GM19438 (cell line): ENCODE measurements at regions not wholly inside any gene's neighbourhood (a gene's known extent, or its start where the extent isn't known, plus 50 kb on each side); places are given as distances from the start of the nearest gene placed in this dataset.
"Not testable (repeated sequence)": the region's sequence is repeated elsewhere in the genome, so short reads cannot be mapped to it uniquely, and the experiment has no call there.

Experiments used
- ATAC-seq: cut with Tn5 transposase; IDR thresholded peaks from one replicate; pipeline ENCODE4 v1.9.1; 2021; ENCODE audit warnings: low read depth; ENCODE audit not compliant: unreplicated experiment

DNA sequence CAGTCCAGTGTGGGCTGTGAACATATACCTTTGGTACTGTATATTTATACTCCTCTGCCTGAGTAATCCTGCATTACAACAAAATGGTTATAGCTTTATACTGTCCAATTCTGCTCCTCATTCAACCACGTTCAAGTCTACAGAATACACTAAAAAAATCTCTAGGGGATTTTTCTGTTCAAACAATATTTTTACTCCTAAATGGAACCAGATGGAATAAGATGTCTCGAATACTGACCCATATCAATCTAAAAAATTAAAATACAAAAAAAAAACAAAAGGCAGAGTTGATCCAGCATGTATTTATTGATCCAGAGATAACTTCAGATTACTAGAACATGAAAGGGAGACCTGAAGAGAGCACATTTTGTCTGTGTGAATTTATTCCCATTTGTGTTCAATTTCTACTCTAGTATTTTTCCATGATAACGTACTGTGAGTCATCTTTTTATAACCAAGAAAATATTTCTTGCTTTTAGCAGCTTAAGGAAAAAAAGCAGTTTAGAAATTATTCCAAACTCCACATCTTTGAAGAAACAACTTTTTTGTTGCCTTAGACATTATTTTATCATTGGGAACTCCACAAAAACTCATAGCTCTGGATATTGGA, 910.7 kb downstream of the TBL1XR1 start:
- ATAC-seq: no peak

DNA sequence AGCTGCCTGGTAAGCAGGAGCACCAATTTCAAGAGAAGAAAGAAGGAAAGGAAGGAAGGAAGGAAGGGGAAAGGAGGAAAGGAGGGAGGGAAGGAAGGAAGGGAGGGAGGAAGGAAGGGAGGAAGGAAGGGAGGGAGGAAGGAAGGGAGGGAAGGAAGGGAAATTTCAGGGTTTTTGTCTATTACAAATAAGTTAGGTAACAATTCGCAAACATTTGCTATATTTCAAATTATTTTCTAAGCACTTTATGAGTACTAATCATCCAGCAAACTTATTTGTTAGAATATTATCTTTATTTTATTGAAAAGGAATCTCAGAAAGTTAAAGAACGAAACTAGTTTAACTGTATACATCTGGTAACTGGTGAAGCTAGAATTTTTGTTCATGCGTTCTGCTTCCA, 921.7 kb downstream of the TBL1XR1 start:
- no peak for ATAC-seq

DNA sequence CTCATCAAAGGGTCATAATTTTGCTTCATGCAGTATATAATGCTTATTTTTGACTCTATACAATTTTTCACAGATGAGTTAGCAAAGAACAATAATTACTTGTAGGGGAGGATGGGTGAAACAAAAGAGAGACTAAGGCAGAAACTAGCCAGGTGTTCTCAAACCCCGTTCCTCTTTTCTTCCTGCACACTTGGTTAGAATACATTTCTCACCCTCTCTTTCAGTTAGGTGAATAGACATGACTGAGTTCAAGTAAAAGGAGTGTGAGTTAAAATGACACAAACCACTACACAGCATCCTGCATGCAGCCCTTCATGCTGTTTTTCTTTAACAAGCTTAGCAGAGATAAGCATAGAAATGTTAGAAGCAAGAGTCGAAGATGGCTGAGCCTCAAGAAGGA, 922.2 kb downstream of the TBL1XR1 start:
- no peak for ATAC-seq

DNA sequence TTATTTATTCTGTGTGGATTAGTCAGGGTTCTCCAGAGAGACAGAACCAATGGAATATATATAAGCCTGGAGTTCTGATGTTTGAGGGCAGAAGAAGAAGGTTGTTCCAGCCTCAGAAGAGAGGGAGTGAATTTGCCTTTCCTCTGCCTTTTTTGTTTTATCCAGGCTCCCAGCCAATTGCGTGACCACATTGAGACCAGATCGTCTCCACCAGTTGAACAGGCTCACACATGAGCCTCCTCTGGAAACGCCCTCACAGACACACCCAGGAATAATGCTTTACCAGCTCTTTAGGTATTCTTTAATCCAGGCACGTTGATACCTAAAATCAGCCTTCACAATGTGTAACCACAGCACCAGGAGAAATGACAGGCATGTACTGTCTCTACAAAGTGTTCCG, 923.1 kb downstream of the TBL1XR1 start:
- ATAC-seq: no peak

DNA sequence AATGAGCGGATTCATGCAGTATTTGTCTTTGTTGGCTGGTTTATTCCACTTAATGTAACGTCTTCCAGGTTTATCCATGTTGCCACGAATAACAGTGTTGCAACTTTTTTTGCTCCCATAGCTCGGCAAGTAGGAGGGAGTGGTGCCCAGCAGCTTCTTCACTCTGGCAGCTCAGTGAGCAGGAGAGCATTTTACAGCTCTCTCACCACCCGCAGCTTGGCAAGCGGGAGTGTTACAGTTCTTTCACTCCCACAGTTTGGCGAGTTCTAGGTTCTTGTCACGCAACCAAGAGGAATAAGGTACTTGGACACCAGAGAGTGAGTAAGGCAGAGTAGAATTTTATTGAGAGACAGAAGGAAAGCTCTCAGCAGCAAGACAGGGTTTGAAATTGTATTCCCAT, 935.2 kb downstream of the TBL1XR1 start:
- ATAC-seq: no peak

DNA sequence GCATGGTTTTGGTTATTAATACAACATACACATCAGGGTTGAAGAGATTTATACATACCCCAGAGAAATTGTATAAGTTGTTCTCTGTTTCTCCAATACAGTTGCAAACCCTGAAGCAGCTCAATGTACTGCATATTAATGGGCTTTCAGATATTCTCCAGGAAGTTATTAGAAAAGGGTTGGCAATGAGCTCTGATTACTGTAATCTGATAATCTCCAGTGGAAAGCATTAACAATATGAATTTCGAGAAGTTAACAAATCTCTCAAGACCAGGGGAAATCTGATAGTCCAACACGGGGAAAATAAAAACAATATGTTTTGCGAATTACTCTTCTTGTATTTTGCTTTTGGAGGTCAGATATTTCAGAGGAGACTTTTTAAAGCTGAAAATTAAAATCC, 950.1 kb downstream of the TBL1XR1 start:
- ATAC-seq: no peak

DNA sequence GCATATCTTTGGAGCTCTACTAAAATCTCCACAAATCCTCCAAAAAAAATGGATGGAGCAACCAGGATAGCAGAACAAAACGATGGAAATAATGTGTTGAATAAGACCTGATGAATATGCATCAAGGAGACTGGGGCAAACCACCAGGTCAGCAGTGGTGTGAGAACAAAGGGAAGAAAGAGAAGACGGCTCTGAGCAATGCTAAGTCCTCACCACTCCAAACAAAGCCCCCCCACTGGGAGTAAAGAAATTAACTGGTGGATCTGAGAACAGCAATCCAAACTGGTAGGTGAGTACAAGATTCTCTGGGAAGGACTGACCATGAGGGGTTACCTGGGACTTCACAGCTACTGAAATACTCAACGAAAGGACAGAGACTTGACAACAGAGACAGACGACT, 977.3 kb downstream of the TBL1XR1 start:
- ATAC-seq: no peak

DNA sequence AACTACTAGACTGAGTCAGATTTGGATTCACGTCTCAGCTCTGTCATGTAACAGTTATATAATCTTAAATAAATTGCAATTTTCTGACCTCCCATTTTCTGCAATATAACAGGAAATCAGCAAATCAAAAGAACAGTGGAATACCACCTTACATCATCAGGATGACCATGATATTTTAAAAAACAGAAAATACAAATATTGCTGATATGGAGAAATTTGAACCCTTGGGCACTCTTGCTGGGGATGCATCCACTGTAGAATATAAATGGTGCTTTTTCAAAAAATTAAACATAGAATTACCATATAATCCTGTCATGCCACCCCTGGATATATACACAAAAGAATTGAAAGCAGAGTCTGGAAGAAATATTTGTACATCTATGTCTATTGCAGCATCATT, 982.5 kb downstream of the TBL1XR1 start:
- ATAC-seq: no peak

DNA sequence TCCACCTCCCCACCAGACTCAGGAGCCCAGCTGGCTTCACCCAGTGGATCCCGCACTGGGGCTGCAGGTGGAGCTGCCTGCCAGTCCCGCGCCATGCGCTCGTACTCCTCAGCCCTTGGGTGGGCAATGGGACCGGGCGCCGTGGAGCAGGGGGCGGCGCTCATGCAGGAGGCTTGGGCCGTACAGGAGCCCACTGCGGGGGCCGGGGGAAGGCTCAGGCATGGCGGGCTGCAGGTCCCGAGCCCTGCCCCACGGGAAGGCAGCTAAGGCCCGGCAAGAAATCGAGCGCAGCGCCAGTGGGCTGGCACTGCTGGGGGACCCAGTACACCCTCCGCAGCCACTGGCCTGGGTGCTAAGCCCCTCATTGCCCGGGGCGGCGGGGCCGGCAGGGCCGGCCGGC, 984.0 kb downstream of the TBL1XR1 start:
- not testable (repeated sequence) for ATAC-seq

DNA sequence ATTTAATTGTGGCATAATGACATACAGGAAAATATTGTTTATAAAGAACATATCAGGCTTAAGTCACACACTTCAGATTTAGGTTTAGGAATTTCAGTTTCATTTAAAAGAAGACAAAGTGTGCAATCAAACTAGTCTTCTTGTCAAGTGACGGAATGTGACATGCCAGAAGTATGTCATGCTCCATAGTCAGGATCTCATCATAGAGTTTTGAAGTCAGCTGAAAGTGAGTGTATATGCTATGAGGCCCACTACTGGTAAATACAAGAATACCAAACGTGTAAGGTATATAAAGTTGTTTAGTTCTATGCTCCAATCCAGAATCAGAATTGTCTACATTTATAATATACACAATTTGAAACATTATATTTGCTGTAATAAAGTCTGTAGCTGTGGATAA, 988.4 kb downstream of the TBL1XR1 start:
- ATAC-seq: no peak

DNA sequence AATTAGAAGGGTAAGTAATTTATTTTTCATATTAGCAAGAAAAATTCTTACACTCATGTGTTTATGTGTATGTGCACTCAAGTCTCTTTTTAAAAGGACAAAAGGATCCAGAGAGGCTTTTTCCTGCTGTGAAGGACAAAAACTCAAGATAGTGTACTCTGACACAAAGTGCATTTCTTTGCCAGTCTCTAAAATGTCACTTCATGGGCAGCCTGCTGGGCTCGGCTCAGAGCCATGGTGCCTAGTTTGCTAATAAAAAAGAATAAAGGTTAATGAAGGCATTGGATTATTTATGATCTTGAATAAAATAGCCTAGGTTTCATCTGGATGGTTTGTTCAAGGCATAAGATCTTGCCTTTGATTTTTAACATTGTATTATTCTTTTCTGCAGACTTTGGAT, 989.0 kb downstream of the TBL1XR1 start:
- no peak for ATAC-seq

DNA sequence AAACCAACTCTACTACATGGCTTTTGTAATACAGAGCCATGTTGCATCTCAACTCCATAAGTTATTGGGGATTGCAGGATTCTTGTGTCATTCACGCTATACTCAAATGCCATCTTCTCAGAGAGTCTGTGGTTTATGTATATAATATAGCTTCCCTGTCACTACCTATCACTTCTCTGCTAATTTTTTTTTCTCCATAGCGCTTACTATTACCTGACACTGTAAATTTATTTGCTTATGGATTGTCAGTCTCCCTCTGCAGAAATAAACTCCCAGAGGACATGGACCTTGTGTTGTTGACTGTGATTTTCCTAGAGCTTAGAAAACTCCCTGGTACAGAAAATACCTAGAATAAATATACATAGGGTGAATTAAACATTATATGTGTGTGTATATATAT, 990.5 kb downstream of the TBL1XR1 start:
- no peak for ATAC-seq

DNA sequence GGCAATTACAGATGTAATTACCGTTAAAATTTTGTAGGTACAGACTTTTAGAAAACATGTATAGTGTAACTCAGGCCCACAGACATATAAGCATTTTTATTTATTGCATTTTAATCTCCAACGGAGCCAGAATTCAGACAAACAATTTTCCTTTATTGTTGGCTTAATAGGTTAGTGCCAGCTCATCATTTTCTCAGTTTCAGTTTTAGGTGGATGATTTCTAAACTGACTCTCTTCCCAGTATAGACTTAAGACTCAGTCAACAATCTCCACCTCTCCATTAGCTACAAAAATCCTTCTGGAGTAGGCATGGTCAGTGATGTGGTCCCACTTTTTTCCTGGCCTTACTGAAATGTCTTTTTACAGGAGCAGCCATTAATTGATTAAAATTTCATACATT, 994.6 kb downstream of the TBL1XR1 start:
- no peak for ATAC-seq

DNA sequence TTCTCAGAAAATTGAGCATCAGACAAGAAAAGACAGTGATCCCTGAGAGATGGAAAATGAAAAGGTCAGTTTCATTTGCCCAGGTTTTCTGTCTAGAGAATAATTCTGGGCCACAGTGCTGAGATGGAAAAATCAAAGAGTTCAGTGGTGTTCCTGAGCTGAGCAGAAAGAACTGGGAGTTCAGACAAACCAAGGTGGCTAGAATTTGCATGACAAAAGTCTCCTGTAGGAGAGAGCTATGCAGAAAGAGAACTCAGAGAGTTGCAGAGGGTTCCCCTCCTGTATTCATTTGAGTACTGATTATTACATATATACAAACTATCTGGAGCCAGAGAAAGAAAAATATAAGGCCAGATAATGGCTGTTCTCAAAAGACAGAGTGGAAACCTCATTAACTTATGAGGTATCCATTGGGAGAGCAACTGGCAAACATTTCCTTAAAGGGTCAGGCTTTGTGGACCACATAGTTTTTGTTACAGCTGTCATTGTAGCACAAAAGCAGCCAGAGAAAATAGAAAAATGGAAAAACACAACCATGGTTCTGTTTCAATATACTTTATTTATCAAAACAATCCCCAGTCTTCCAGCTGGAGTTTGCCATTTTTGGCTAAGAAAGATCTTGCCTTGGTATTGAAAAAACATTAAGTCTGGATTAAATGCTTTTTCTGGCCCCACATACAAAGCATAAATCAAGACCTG, 1004.1 kb downstream of the TBL1XR1 start:
- no peak for ATAC-seq

DNA sequence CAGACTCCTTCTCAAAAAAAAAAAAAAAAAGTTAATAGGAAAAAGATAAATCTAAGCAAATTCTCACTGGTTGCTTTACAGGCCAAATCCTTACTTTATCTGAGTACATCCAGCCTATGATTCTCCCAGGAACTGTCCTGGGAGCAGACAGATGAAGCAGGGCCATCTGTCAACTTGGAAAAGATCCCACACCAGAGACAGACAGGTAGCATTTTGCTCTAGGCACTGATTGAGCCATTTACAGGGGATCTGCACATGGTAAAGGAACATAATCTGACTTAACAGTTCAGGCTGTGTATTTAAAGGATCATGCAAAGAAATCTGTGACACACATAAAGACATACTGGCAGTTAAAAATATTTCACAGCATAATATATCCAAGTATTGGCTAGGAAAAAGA, 1006.5 kb downstream of the TBL1XR1 start:
- no peak for ATAC-seq

DNA sequence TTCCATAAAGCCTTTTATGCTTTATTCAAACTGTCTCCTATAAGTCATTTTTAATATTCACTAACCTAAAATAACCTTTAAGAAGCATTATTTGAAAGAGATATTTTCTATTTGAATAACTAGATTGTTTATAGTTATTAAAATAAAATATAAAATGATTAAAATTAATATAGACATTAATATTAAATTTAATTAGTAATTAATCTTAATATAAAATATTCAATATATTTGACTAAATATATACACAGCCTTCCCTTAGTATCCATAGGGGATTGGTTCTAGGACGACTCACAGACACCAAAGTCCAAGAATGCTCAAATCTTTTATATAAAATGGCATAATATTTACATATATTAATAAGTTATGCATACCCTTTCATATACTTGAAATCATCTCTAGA, 1014.1 kb downstream of the TBL1XR1 start:
- no peak for ATAC-seq

DNA sequence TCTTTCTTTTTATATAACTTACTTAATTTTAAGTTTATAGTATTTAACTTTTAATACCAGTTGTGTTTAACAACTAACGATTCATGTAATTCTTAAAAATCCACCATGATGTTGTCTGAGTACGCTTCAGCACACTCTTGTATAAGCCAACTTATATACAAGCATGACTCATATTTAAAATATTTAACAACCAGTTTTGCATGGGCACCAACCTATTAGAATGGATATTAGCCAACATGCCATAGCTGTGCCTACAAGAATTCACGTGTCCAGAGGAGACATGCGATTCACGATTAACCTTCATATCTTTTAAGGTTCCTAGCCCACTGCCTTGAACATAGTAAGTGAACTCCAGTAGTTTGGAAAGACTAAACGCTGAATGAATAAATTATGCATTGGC, 1023.2 kb downstream of the TBL1XR1 start:
- no peak for ATAC-seq

DNA sequence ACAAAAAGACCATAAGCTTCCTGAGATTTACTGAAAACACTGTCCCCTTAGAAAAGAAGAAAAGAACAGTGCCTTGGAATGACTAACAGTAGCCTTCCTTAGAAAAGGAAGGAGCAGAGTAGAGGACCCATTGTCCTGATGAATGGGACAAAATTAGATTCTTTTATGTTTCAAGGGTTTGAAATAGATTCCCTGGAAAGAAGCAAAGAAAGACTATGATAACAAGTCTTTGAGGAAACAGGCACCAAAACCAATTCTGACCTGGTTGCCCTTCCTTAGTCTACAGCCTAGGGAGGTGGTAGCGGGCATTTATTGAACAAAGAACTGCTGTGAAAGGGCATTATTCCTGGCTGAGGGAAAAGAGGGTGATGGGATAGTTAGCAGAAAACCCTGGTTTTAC, 1024.8 kb downstream of the TBL1XR1 start:
- ATAC-seq: no peak

DNA sequence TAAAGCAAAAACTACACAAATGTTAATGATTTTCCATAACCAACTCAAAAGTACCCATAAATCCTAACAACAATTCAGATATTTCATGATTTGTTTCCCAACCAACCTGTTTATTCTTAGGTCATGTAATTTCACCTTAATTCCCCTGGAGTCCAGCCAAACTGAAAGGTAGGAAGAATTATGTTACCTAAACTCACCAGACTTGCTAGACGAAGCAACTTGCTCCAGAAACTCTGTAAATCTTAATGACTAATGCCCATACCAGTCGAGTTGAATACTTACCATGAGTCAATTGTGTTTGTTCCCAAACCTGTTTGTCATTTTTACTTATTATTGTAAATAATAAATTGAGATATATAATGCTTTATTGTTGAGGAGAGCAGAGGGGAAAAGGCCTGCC, 1030.0 kb downstream of the TBL1XR1 start:
- no peak for ATAC-seq

DNA sequence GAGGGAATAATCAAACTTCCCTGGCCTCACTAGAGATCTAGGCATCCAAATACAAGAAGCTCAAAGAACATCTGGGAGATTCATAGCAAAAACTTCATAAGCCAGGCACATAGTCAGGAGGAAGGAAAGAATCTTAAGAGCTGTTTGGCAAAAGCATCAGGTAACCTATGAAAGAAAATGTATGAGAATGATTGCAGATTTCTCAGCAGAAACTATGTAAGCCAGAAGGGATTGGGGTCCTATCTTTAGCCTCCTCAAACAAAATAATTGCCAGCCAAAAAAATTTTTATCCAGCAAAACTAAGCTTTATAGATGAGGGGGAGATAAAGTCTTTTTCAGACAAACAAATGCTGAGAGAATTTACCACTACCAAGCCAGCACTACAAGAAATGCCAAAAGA, 1036.3 kb downstream of the TBL1XR1 start:
- no peak for ATAC-seq

DNA sequence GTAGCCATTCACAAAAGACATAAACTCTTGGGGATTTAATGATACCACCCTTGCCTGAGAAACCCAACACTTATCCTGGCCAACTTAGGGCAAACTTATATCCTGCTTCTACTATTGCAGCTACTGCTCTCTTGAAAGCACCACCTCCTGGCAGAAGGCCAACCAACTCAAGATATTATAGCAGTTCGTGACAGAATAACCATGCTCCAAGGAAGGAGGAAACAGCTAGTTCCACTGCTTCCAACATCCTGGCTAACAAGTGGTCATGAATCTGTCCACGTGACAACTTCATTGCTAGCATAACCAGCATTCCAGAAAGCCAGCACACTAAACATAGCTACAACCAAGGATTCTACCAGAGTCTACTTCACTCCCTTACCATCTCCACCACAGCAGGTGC, 1037.5 kb downstream of the TBL1XR1 start:
- ATAC-seq: no peak

DNA sequence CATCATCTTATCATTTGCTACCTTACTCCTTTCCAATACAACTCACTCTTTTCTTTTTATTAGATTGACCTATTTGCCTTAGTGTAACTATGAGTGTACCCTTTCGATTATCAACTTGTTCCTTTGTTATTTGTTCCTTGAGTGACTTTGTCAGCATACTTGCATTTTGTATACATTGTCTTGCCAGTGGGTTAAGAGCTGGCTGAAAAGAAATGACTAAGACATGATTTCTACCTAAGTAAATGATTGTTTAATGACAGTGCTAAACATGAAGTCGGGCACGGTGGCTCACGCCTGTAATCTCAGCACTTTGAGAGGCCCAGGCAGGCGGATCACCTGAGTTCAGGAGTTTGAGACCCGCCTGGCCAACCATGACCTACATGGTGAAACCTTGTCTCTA, 1042.3 kb downstream of the TBL1XR1 start:
- ATAC-seq: no peak

DNA sequence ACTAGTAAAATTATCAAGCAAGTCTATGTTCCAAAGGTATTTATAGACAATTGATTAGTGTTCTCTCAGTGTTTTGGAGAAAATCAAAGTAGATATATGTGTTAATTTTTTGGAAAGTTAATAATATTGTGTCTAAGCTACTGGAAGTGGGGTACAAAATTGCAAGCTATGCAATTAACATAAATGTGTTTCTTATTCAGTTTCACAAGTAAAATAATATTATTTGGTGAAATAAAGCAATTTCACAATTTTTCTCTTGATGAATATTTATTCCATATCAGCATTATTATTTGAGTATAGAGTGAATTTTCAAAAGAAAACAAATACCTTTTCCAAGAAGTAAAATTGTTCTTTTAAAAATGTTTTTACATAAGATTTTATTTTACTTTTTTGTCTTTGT, 1047.7 kb downstream of the TBL1XR1 start:
- ATAC-seq: no peak
